AG08395 (cell line): ENCODE measurements at regions not wholly inside any gene's neighbourhood (a gene's known extent, or its start where the extent isn't known, plus 50 kb on each side); places are given as distances from the start of the nearest gene placed in this dataset.
A peak's percentile ranks its signal among the peaks of the same experiment; 100 is the strongest.
"Not testable (repeated sequence)": the region's sequence is repeated elsewhere in the genome, so short reads cannot be mapped to it uniquely, and the experiment has no call there.

Source experiments
- DNase-seq: peaks from one replicate; pipeline ENCODE4 v3.0.0; 2012; ENCODE audit warnings: mixed read lengths, low spot score

- no peak for DNase-seq
These were observed 51.9 kb upstream of the NMUR2 start for GRCh38 chr5:152456815-152457443.

GRCh38 chr5:152462021-152462721, 57.1 kb upstream of the NMUR2 start:
- DNase-seq = no peak

GRCh38 chr5:152464048-152464447, 59.0 kb upstream of the NMUR2 start:
- DNase-seq = no peak

- no peak for DNase-seq
These were observed 60.1 kb upstream of the NMUR2 start for GRCh38 chr5:152465140-152465539.

GRCh38 chr5:152466085-152466745, 61.1 kb upstream of the NMUR2 start:
- no peak for DNase-seq

- DNase-seq = no peak
These were observed 65.1 kb upstream of the NMUR2 start for GRCh38 chr5:152470167-152470566.

- no peak for DNase-seq
These were observed 67.0 kb upstream of the NMUR2 start for GRCh38 chr5:152472083-152472482.

GRCh38 chr5:152474961-152475360, 69.9 kb upstream of the NMUR2 start:
- no peak for DNase-seq

GRCh38 chr5:152477536-152477935, 72.5 kb upstream of the NMUR2 start:
- DNase-seq = no peak

- DNase-seq = not testable (repeated sequence)
These were observed 74.8 kb upstream of the NMUR2 start for GRCh38 chr5:152479866-152480265.

GRCh38 chr5:152480677-152481076, 75.6 kb upstream of the NMUR2 start:
- DNase-seq = not testable (repeated sequence)

- DNase-seq = no peak
These were observed 82.1 kb upstream of the NMUR2 start for GRCh38 chr5:152487130-152487529.

- no peak for DNase-seq
These were observed 83.8 kb upstream of the NMUR2 start for GRCh38 chr5:152488869-152489268.

GRCh38 chr5:152499814-152500535, 94.9 kb upstream of the NMUR2 start:
- DNase-seq = no peak

GRCh38 chr5:152501294-152501693, 96.2 kb upstream of the NMUR2 start:
- no peak for DNase-seq

GRCh38 chr5:152503206-152503605, 98.1 kb upstream of the NMUR2 start:
- DNase-seq = no peak

- DNase-seq = peak; percentile 49
These were observed 100.5 kb upstream of the NMUR2 start for GRCh38 chr5:152505442-152506042.

- DNase-seq = no peak
These were observed 106.0 kb upstream of the NMUR2 start for GRCh38 chr5:152511120-152511519.

- DNase-seq = no peak
These were observed 106.6 kb upstream of the NMUR2 start for GRCh38 chr5:152511531-152512132.

- DNase-seq = peak; percentile 18
These were observed 109.8 kb upstream of the NMUR2 start for GRCh38 chr5:152514827-152515397.

- DNase-seq = no peak
These were observed 118.9 kb upstream of the NMUR2 start for GRCh38 chr5:152523964-152524363.
